ENCODE measurements at regions not wholly inside any gene's neighbourhood (a gene's known extent, or its start where the extent isn't known, plus 50 kb on each side); places are given as distances from the start of the nearest gene placed in this dataset.

GRCh38 chr14:106209755-106210154 is 683.4 kb downstream of the TMEM121 start:
- Mint-ChIP-seq H3K4me3 (no peak overlapping the region), H3K27me3 (peaks cover 7% of the 10 kb centered on the region), H3K27ac (no peak overlapping the region), H3K9me3 (no peaks in the 10 kb centered on the region), H3K36me3 (ENCODE audit: low read depth) (no peaks in the 10 kb centered on the region), H3K4me1 (no peaks in the 10 kb centered on the region)
- ChIA-PET CTCF (interaction anchor here (1.9 kb wide), 1 partner anchor 259 kb away, joined by 4 read pairs; no protein-coding TSS in a partner anchor), POLR2A (no interaction called here)
- no peak for DNase-seq
- intact Hi-C loops (cut with micrococcal nuclease): no loop called here
- TF ChIP-seq, protein P1, sequence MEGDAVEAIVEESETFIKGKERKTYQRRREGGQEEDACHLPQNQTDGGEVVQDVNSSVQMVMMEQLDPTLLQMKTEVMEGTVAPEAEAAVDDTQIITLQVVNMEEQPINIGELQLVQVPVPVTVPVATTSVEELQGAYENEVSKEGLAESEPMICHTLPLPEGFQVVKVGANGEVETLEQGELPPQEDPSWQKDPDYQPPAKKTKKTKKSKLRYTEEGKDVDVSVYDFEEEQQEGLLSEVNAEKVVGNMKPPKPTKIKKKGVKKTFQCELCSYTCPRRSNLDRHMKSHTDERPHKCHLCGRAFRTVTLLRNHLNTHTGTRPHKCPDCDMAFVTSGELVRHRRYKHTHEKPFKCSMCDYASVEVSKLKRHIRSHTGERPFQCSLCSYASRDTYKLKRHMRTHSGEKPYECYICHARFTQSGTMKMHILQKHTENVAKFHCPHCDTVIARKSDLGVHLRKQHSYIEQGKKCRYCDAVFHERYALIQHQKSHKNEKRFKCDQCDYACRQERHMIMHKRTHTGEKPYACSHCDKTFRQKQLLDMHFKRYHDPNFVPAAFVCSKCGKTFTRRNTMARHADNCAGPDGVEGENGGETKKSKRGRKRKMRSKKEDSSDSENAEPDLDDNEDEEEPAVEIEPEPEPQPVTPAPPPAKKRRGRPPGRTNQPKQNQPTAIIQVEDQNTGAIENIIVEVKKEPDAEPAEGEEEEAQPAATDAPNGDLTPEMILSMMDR (IDR thresholded peaks at IDR 0.05): no peak
- ATAC-seq (ENCODE audit: low read depth): no peak

DNA sequence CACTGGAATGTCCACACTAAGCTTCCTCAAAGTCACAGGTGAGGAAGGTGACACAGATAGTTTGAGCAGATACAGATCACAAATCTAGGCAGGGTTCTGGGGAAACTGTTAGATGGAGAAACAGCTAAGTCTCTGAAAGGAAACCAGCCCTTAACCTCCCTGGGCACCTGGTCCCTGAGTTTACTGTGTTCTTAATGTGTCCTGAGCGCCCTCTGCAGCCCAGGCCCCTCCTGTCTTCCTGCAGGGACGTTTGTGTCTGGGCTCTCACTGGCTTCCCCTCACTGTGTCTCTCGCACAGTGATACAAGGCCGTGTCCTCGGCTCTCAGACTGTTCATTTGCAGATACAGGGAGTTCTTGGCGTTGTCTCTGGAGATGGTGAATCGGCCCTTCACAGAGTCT is 684.3 kb downstream of the TMEM121 start:
- no peaks in the 10 kb centered on the region for H3K9me3 Mint-ChIP-seq
- ATAC-seq (ENCODE audit: low read depth): no peak
- H3K4me3 Mint-ChIP-seq: no peak overlapping the region
- TF ChIP-seq, protein P1 (IDR thresholded peaks at IDR 0.05): no peak
- no peak overlapping the region for H3K27ac Mint-ChIP-seq
- intact Hi-C loops (cut with micrococcal nuclease): no loop called here
- ChIA-PET CTCF (interaction anchor here (1.9 kb wide), 1 partner anchor 258 kb away, joined by 4 read pairs; no protein-coding TSS in a partner anchor), POLR2A (no interaction called here)
- H3K36me3 Mint-ChIP-seq (ENCODE audit: low read depth): no peaks in the 10 kb centered on the region
- H3K4me1 Mint-ChIP-seq: no peaks in the 10 kb centered on the region
- peaks cover 7% of the 10 kb centered on the region for H3K27me3 Mint-ChIP-seq
- no peak for DNase-seq

- DNase-seq (no peak), ATAC-seq (ENCODE audit: low read depth) (no peak)
- H3K4me1 Mint-ChIP-seq: no peaks in the 10 kb centered on the region
- ChIA-PET CTCF (no interaction called here), POLR2A (no interaction called here)
- TF ChIP-seq, protein P1 (IDR thresholded peaks at IDR 0.05): no peak
- intact Hi-C loops (cut with micrococcal nuclease): no loop called here
- H3K27ac Mint-ChIP-seq: no peak overlapping the region
- no peaks in the 10 kb centered on the region for H3K36me3 Mint-ChIP-seq (ENCODE audit: low read depth)
- peaks cover 4% of the 10 kb centered on the region for H3K27me3 Mint-ChIP-seq
- H3K9me3 Mint-ChIP-seq: no peaks in the 10 kb centered on the region
- no peak overlapping the region for H3K4me3 Mint-ChIP-seq
Measured at GRCh38 chr14:106211334-106211900, 685.0 kb downstream of the TMEM121 start.

- Mint-ChIP-seq H3K27ac (no peak overlapping the region), H3K27me3 (peaks cover under 1% of the 10 kb centered on the region), H3K4me1 (no peaks in the 10 kb centered on the region), H3K4me3 (no peak overlapping the region), H3K9me3 (no peaks in the 10 kb centered on the region), H3K36me3 (ENCODE audit: low read depth) (no peaks in the 10 kb centered on the region)
- TF ChIP-seq, protein P1 (IDR thresholded peaks at IDR 0.05): no peak
- ChIA-PET CTCF (no interaction called here), POLR2A (no interaction called here)
- DNase-seq (no peak), ATAC-seq (ENCODE audit: low read depth) (no peak)
- intact Hi-C loops (cut with micrococcal nuclease): no loop called here
Measured at GRCh38 chr14:106215229-106215628, 688.8 kb downstream of the TMEM121 start.

DNA sequence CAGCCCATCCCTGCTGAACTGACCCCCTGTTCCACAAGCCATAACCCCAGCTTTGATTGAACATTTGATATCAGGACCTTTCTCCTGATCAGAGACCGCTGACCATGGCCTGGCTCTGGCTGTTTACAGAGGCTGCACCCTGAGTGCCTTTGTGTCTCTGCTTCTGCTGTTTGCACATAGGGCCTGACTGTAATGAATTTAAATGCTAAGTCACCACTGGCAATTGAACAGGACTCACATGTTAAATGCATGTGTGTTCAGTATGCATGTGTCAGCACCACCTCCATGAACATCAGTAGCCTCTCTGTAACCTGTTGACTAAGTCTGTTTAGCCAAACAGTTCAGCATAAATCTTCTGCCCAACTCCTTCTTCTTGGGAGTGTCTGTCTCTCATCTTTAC is 690.3 kb downstream of the TMEM121 start:
- CTCF ChIA-PET: no interaction called here
- H3K27ac Mint-ChIP-seq: no peak overlapping the region
- intact Hi-C loops (cut with micrococcal nuclease): no loop called here

More for the DNA sequence above, 690.3 kb downstream of the TMEM121 start:
- H3K4me3 Mint-ChIP-seq: no peak overlapping the region
- ATAC-seq (ENCODE audit: low read depth) (no peak), DNase-seq (no peak)
- no peaks in the 10 kb centered on the region for H3K36me3 Mint-ChIP-seq (ENCODE audit: low read depth)
- peaks cover 3% of the 10 kb centered on the region for H3K27me3 Mint-ChIP-seq
- TF ChIP-seq, protein P1 (IDR thresholded peaks at IDR 0.05): no peak
- no peaks in the 10 kb centered on the region for H3K9me3 Mint-ChIP-seq
- POLR2A ChIA-PET: no interaction called here
- no peaks in the 10 kb centered on the region for H3K4me1 Mint-ChIP-seq
